IPS-20b (cell line): ENCODE measurements at regions not wholly inside any gene's neighbourhood (a gene's known extent, or its start where the extent isn't known, plus 50 kb on each side); places are given as distances from the start of the nearest gene placed in this dataset.

Experiments used
- H3K27ac ChIP-seq: one replicate; pipeline ENCODE4 v1.5.1; 2013; ENCODE audit warnings: low read length
- H3K27me3 ChIP-seq: 2 replicates; pipeline ENCODE4 v1.6.1; 2013; ENCODE audit warnings: mild to moderate bottlenecking, low read length, inconsistent platforms; ENCODE audit not compliant: insufficient read depth
- H3K36me3 ChIP-seq: 2 replicates; pipeline ENCODE4 v1.6.1; 2013; ENCODE audit warnings: low read depth, mild to moderate bottlenecking, inconsistent platforms, low read length, moderate library complexity; ENCODE audit not compliant: insufficient read depth
- H3K4me1 ChIP-seq: 2 replicates; pipeline ENCODE4 v1.6.1; 2013; ENCODE audit warnings: mild to moderate bottlenecking, control low read depth, inconsistent platforms, low read length, moderate library complexity; ENCODE audit not compliant: insufficient read depth
- H3K4me3 ChIP-seq: 2 replicates; pipeline ENCODE4 v1.5.1; 2013; ENCODE audit warnings: mild to moderate bottlenecking, low read length, inconsistent platforms
- H3K9ac ChIP-seq: 2 replicates; pipeline ENCODE4 v1.6.1; 2013; ENCODE audit warnings: low read depth, mild to moderate bottlenecking, inconsistent platforms, low read length, moderate library complexity
- H3K9me3 ChIP-seq: 2 replicates; pipeline ENCODE4 v1.6.1; 2013; ENCODE audit warnings: mild to moderate bottlenecking, low read depth, low read length, inconsistent platforms; ENCODE audit not compliant: insufficient read depth

DNA sequence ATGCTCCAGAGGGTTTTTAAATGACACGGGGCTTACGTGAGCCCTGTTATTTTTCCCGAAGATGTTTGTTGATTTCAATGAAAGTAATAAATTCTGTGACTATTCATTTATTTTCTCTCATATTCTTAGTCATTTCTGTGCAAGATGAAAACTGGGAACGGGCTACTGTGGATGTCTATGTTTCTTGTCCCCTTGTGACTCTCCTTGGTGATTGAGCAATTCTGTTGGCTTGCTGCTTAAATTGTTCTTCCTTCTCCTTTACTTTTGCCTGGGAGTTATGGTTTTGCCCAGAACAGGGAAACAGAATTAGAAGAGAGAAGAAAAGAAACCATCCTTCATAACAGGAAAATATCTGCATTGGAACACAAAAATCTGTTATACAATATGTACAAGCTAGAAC is 508.2 kb upstream of the DSEL start:
- H3K27ac ChIP-seq: no peak overlapping the region
- H3K9me3 ChIP-seq: no peaks in the 10 kb centered on the region
- no peaks in the 10 kb centered on the region for H3K4me1 ChIP-seq
- no peak overlapping the region for H3K9ac ChIP-seq
- no peaks in the 10 kb centered on the region for H3K36me3 ChIP-seq
- H3K4me3 ChIP-seq: no peak overlapping the region
- H3K27me3 ChIP-seq: no peaks in the 10 kb centered on the region

DNA sequence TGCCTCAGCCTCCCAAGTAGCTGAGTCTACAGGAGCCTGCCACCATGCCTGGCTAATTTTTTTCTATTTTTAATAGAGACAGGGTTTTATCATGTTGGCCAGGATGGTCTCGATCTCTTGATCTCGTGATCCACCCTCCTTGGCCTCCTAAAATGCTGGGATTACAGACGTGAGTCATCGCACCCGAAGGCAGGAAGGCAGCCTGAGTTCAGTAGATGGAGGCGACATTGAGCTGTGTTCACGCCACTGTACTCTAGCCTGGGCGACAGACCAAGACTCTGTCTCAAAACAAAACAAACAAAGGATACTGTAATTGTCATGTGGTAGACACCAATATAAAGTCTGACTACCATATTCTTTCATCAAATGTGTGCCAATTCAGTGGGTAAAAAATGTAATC is 500.9 kb upstream of the DSEL start:
- H3K9ac ChIP-seq: no peak overlapping the region
- no peaks in the 10 kb centered on the region for H3K36me3 ChIP-seq

DNA sequence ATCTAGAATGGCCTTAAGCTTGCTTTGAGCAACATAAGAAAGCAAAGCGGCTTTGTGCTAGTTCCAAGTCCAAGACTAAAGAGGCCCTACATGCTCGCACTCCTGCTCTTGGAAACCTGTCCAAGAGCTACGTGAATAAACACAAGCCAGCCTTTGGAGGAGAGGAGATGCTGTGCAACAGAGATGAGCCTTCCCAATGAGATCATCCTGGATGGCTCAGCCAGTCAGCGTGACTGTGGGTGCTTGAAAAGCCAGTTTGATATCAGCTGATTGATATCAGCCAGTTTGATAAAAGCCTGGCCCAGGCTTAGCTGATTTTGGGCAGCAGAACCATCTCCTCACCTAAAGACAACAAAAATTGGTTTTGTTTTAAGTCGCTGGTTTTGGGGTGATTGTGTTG is 481.0 kb upstream of the DSEL start:
- Histone ChIP-seq H3K9ac (no peak overlapping the region), H3K27ac (no peak overlapping the region), H3K4me3 (no peak overlapping the region), H3K36me3 (no peaks in the 10 kb centered on the region), H3K27me3 (no peaks in the 10 kb centered on the region), H3K9me3 (no peaks in the 10 kb centered on the region), H3K4me1 (no peaks in the 10 kb centered on the region)

More for the DNA sequence above, 500.9 kb upstream of the DSEL start:
- Histone ChIP-seq H3K4me3 (no peak overlapping the region), H3K27me3 (no peaks in the 10 kb centered on the region), H3K4me1 (no peaks in the 10 kb centered on the region), H3K27ac (no peak overlapping the region), H3K9me3 (no peaks in the 10 kb centered on the region)

DNA sequence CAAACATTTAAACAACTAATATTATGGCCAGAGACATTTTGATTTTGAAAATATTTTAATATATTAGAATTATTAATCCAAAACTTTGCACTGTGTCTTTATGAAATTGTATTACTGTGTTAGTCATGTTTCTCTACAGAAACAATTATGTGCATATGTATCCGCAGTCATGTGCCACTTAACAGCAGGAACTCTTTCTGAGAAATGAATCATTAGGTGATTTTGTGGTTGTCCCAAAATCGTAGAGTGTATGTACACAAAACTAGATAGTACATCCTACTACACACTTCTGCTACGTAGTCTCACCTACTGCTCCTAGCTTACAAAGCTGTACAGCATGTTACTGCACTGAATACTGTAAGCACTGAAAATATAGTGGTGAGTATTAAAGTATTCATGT is 479.2 kb upstream of the DSEL start:
- H3K9ac ChIP-seq: no peak overlapping the region
- H3K4me1 ChIP-seq: no peaks in the 10 kb centered on the region
- no peak overlapping the region for H3K27ac ChIP-seq
- no peaks in the 10 kb centered on the region for H3K27me3 ChIP-seq
- no peaks in the 10 kb centered on the region for H3K9me3 ChIP-seq
- no peaks in the 10 kb centered on the region for H3K36me3 ChIP-seq
- no peak overlapping the region for H3K4me3 ChIP-seq

DNA sequence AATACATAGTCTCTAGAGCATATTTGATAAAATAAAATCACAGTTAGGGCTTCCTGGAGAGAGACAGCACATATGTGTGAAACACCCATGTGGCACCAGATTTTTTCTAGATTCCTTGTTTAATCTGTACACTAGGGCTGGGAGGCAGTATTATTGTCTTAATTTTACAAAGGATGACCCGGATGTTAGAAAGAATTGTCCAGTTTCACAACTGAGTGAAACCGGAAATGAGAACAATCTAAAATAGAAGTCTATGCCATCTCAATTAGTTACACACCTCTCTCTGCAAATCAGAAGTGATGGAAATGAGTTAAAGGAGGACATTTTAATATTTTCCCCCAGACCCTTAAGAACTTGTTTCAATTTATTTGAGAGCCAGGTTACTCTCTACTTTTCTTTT is 463.7 kb upstream of the DSEL start:
- no peak overlapping the region for H3K4me3 ChIP-seq
- H3K27ac ChIP-seq: no peak overlapping the region
- H3K9ac ChIP-seq: no peak overlapping the region
- no peaks in the 10 kb centered on the region for H3K4me1 ChIP-seq
- no peaks in the 10 kb centered on the region for H3K9me3 ChIP-seq
- H3K27me3 ChIP-seq: no peaks in the 10 kb centered on the region
- H3K36me3 ChIP-seq: no peaks in the 10 kb centered on the region

DNA sequence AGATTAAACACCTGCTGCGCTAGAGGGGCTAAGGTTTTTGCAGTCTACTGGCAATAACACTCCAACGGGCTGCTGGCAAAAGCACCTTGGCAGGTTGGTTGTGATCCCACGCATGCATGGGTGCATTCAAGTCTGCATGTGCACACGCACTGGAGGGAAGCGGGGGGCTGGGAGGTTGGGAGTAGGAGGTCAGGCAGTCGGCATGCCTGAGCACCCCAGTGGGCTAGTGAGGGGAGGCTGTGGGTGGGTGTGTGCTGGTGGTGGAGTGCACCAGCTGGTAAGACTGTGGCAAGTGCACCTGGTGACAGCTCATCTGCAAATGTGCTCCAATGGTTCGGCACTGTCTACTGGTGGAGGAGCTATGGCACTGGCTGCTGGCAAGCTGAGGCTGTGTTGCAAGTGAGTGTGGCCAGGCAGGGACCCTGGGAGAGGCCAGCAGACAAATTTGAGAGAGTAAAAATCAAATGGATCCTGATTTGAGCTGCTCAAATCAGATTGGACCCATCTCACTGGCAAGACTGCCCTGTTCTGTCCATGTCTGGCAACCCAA is 460.6 kb upstream of the DSEL start:
- Histone ChIP-seq H3K27me3 (no peaks in the 10 kb centered on the region), H3K9me3 (no peaks in the 10 kb centered on the region), H3K36me3 (no peaks in the 10 kb centered on the region), H3K9ac (no peak overlapping the region), H3K4me1 (no peaks in the 10 kb centered on the region), H3K27ac (no peak overlapping the region), H3K4me3 (no peak overlapping the region)

DNA sequence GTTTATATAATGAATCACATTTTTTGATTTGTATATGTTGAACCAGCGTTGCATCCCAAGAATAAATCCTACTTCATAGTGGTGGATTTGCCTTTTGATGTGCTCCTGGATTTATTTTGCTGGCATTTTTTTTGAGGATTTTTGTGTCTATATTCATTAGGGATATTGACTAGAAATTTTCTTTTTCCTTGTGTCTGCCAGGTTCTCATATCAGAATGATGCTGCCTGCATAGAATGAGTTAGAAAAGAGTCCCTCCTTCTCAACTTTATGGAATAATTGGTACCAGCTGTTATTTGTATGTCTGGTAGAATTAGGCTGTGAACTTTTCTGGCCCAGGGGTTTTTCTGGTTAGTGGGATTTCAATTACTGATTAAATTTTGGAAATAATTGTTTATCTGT is 457.4 kb upstream of the DSEL start:
- Histone ChIP-seq H3K9me3 (no peaks in the 10 kb centered on the region), H3K4me3 (no peak overlapping the region), H3K9ac (no peak overlapping the region), H3K27me3 (no peaks in the 10 kb centered on the region), H3K27ac (no peak overlapping the region), H3K36me3 (no peaks in the 10 kb centered on the region), H3K4me1 (no peaks in the 10 kb centered on the region)

DNA sequence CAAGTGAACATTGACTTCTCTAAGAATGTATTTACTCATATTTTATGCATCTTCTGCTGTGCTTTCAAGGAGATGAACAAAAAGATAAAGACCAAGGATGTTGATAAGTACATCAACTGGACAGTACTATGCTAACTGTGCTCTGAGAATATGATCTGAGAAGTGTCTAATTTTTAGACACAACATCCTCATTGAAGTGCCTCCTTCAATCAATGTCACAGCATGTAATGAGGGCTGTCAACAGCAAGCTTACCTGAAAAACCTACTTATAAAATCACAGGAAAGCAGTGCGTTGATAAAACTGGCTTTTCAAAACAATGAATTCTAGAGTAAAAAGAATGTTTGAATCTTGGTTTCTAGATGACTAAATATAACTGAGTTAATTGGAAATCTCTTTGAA is 452.9 kb upstream of the DSEL start:
- Histone ChIP-seq H3K9me3 (no peaks in the 10 kb centered on the region), H3K27ac (no peak overlapping the region), H3K27me3 (no peaks in the 10 kb centered on the region), H3K36me3 (no peaks in the 10 kb centered on the region), H3K4me3 (no peak overlapping the region), H3K9ac (no peak overlapping the region), H3K4me1 (no peaks in the 10 kb centered on the region)

DNA sequence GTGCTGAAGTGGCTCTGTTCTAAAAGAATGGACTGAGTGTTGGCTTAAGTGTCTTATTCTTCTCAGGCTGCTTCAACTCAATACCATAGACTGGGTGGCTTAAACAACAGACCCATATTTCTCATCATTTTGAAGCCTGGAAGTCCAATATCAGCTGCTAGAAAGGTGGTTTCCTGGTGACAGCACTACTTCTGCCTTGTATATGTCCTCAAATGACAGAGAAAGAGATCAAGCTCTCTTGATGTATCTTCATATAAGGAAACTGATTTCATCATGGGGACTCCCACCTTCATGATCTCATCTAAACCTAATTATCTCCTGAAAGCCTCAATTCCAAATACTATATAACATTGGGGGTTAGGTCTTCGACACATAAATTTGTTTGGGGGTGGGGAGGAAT is 449.7 kb upstream of the DSEL start:
- no peaks in the 10 kb centered on the region for H3K4me1 ChIP-seq
- no peak overlapping the region for H3K4me3 ChIP-seq
- H3K27me3 ChIP-seq: no peaks in the 10 kb centered on the region
- H3K36me3 ChIP-seq: no peaks in the 10 kb centered on the region
- H3K27ac ChIP-seq: no peak overlapping the region
- H3K9me3 ChIP-seq: no peaks in the 10 kb centered on the region
- no peak overlapping the region for H3K9ac ChIP-seq

DNA sequence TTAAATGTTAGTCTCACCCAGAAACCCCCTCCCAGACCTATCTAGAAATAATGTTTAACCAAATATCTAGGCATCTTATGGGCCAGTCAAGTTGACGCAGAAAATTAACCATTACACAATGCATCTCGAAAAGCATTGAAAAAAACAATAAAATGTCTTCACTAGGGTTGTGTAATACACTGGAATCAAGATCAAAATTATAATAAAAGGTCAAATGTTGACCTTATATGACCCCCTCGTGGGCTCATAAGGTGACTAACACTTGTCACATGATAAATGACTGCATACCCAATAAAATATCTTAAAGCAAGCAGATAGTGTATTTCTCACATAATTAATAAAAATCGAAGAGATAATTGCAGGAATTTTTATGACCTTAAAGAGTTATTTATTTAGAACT is 447.9 kb upstream of the DSEL start:
- Histone ChIP-seq H3K9me3 (no peaks in the 10 kb centered on the region), H3K27me3 (no peaks in the 10 kb centered on the region), H3K27ac (no peak overlapping the region), H3K9ac (no peak overlapping the region), H3K36me3 (no peaks in the 10 kb centered on the region), H3K4me3 (no peak overlapping the region), H3K4me1 (no peaks in the 10 kb centered on the region)

DNA sequence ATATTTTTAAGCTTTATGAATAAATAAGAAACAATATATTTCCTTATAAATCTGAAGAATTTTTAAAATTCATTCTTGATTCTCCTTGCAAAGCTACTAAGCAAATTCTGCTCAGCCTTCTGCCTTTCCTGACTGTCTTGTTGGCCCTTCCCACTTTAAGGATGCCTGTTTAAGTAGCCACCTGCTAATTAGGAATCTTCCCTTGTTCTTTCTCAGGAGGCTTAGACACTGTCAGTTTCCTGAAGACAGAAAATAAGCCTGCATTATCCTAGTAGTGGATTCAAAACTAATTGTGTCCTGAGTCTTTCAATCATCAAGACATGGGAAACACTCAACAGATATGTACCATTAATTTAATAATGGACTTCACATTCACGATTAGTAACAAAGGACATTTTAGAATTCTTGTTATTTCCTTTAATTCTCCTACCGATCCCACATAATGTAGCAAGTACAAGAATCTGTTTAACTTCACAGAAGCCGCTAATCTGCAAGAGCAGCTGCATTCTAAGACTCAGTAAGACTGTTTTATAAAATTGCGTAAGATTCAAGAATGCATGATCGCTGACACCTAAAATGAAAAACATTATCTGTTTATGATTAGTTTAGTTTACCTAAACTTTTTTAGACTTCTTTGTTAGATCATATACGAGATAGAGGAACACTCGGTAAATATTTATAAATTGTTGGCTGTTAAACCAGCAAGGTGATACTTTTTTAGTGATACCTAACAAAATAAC is 445.4 kb upstream of the DSEL start:
- Histone ChIP-seq H3K36me3 (no peaks in the 10 kb centered on the region), H3K27me3 (no peaks in the 10 kb centered on the region; the same call in 1 of the 2 replicates), H3K9ac (no peak overlapping the region), H3K9me3 (no peaks in the 10 kb centered on the region), H3K27ac (no peak overlapping the region), H3K4me1 (peaks cover 9% of the 10 kb centered on the region; the same call in 1 of the 2 replicates), H3K4me3 (no peak overlapping the region)

DNA sequence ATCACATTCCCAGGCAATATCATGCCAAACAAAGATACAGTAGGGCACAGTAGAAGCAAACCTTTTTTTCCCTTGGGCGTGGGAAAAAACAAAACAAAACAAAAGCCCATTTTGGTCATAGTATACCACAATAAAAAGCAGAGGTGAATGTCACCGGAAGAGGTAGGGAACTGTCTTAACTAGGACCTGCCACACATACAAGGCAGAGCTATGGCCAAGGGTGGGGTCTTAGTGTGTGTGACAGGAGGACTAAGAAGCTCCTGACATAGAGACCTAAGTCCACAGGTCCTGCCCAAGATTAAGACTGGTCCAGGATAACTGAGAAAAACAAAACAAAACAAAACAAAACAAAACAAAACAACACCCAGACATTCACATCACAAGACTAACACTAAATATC is 441.2 kb upstream of the DSEL start:
- no peaks in the 10 kb centered on the region for H3K36me3 ChIP-seq
- H3K27ac ChIP-seq: no peak overlapping the region
- no peak overlapping the region for H3K9ac ChIP-seq
- peaks cover 10% of the 10 kb centered on the region; the same call in 1 of the 2 replicates for H3K27me3 ChIP-seq
- peak overlapping the region; percentile 12; the same call in 1 of the 2 replicates for H3K4me3 ChIP-seq
- no peaks in the 10 kb centered on the region for H3K9me3 ChIP-seq
- H3K4me1 ChIP-seq: peaks cover 17% of the 10 kb centered on the region; the same call in 1 of the 2 replicates
